NOMO-1 treated with DMSO at 0.1 percent for 48 hours (cell line): ENCODE measurements at regions not wholly inside any gene's neighbourhood (a gene's known extent, or its start where the extent isn't known, plus 50 kb on each side); places are given as distances from the start of the nearest gene placed in this dataset.

Source experiments
- DNase-seq: peaks from one replicate; lab custom pipeline; 2025; ENCODE audit not compliant: unreplicated experiment; lab: John Stamatoyannopoulos, UW

GRCh38 chr3:66133050-66133757 is 87.6 kb upstream of the SLC25A26 start:
- DNase-seq, result no peak

- DNase-seq, result no peak
Measured at GRCh38 chr3:66128623-66129022, 89.9 kb upstream of the MAGI1 start.

GRCh38 chr3:66121318-66121717 is 82.6 kb upstream of the MAGI1 start:
- DNase-seq, result no peak

GRCh38 chr3:66115858-66116654 is 77.3 kb upstream of the MAGI1 start:
- DNase-seq, result no peak

GRCh38 chr3:66113542-66113941 is 74.8 kb upstream of the MAGI1 start:
- no peak for DNase-seq

- DNase-seq, result no peak
Measured at GRCh38 chr3:66110840-66111239, 72.1 kb upstream of the MAGI1 start.

- DNase-seq, result no peak
Measured at GRCh38 chr3:66107855-66108254, 69.1 kb upstream of the MAGI1 start.

- peak; percentile 2 for DNase-seq
Measured at GRCh38 chr3:66106788-66107187, 68.1 kb upstream of the MAGI1 start.

GRCh38 chr3:66104535-66104934 is 65.8 kb upstream of the MAGI1 start:
- no peak for DNase-seq

- no peak for DNase-seq
Measured at GRCh38 chr3:66103729-66104128, 65.0 kb upstream of the MAGI1 start.

- DNase-seq, result no peak
Measured at GRCh38 chr3:66101901-66102300, 63.2 kb upstream of the MAGI1 start.

GRCh38 chr3:66099541-66100065 is 60.9 kb upstream of the MAGI1 start:
- no peak for DNase-seq

GRCh38 chr3:66098436-66098835 is 59.7 kb upstream of the MAGI1 start:
- no peak for DNase-seq

- no peak for DNase-seq
Measured at GRCh38 chr3:66097647-66098046, 58.9 kb upstream of the MAGI1 start.

- DNase-seq, result no peak
Measured at GRCh38 chr3:66095295-66096001, 56.7 kb upstream of the MAGI1 start.

- no peak for DNase-seq
Measured at GRCh38 chr3:66093981-66094380, 55.3 kb upstream of the MAGI1 start.

- DNase-seq, result no peak
Measured at GRCh38 chr3:66092175-66092995, 53.7 kb upstream of the MAGI1 start.
